Ascending aorta (tissue), 2 donors: ENCODE measurements at regions not wholly inside any gene's neighbourhood (a gene's known extent, or its start where the extent isn't known, plus 50 kb on each side); places are given as distances from the start of the nearest gene placed in this dataset.

Experiments used
- DNase-seq, 2 donors: peaks; one replicate each; pipeline ENCODE4 v3.0.0-alpha.2; 2019; ENCODE audit warnings: low spot score in 2 of 2
- H3K27ac ChIP-seq, 2 donors: fragments of 200-600 bp; sonication (generic); one replicate each; pipeline ENCODE4 v1.5.1; 2016 to 2017; ENCODE audit warnings: mild to moderate bottlenecking in 1 of 2
- H3K27me3 ChIP-seq: fragments of 200-600 bp; sonication (generic); one replicate; pipeline ENCODE4 v1.5.1; 2017
- H3K36me3 ChIP-seq, 2 donors: fragments of 200-600 bp; sonication (generic); one replicate each; pipeline ENCODE4 v1.5.1; 2016
- H3K4me1 ChIP-seq, 2 donors: fragments of 200-600 bp; sonication (generic); one replicate each; pipeline ENCODE4 v1.5.1; 2016 to 2017; ENCODE audit warnings: mild to moderate bottlenecking in 1 of 2
- H3K4me3 ChIP-seq, 2 donors: fragments of 200-600 bp; sonication (generic); one replicate each; pipeline ENCODE4 v1.5.1; 2016 to 2017; ENCODE audit warnings: mild to moderate bottlenecking in 1 of 2
- H3K9me3 ChIP-seq, 2 donors: fragments of 200-600 bp; sonication (generic); one replicate each; pipeline ENCODE4 v1.5.1; 2016
- intact Hi-C: fragments of 100-400 bp; cut with DNase I; formaldehyde crosslinking; loops from one replicate; pipeline ENCODE4 v1.15.1; 2023
- TF ChIP-seq, protein P1 (sequence below), 3 experiments: fragments of 200-600 bp in 2 of 3; fragments of 450-650 bp in 1 of 3; sonication (generic) in 2 of 3; IDR thresholded peaks; one replicate each; pipeline ENCODE4 v1.5.1; 2016 to 2019; ENCODE audit warnings: antibody characterized with exemption in 3 of 3, mild to moderate bottlenecking in 1 of 3, moderate library complexity in 1 of 3

DNA sequence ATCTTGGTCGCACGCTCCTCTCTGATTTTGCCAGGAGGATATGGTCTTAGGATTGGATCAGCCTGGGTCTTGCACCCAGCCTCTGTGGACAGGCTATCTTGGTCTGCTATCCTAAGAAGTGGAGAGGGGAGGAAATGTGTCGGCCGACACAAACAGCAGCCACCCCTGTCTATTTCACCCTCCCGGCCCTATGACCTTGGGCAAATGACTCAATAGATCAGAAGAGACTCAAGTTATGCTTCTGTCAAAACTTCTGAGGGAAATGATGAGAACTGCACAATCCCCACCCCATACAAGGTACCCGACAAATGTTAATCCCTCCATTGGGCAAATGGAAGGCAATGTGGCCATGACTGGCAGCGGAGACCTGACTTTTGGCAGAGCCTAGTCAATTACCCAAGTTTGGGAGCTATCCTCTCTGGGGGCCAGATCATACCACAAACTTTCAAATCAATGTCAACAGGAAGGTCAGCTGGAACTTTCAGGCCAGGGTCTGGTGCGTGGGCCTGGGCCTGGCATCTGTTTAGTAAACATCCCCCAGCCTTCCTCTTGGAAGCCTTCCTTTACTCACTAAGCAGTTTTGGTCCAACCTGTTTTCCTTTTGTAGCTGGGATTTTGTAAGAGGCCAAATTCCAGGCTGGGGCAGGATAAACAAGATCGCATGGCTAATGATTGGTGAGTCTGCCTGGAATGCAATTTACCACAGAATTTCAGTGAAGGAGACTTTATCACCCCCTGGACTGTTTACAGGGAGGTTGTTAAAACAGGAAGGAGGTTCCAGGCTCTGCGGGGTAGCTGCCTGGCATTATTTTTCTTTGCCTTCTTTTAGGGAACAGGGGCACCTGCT lies 64.2 kb upstream of the CPEB4 start:
- H3K27me3 ChIP-seq: no peaks in the 10 kb centered on the region
- H3K27ac ChIP-seq: peak overlapping the region; percentile 61 to 70
- no peak overlapping the region for H3K4me3 ChIP-seq
- peaks cover 3 to 14% of the 10 kb centered on the region in 2 donors for H3K4me1 ChIP-seq
- no peaks in the 10 kb centered on the region for H3K36me3 ChIP-seq
- intact Hi-C loops: loop anchor here (5.0 kb wide), 1 partner anchor 63 kb away; the partner anchor contains the start of gene CPEB4
- TF ChIP-seq, protein P1, sequence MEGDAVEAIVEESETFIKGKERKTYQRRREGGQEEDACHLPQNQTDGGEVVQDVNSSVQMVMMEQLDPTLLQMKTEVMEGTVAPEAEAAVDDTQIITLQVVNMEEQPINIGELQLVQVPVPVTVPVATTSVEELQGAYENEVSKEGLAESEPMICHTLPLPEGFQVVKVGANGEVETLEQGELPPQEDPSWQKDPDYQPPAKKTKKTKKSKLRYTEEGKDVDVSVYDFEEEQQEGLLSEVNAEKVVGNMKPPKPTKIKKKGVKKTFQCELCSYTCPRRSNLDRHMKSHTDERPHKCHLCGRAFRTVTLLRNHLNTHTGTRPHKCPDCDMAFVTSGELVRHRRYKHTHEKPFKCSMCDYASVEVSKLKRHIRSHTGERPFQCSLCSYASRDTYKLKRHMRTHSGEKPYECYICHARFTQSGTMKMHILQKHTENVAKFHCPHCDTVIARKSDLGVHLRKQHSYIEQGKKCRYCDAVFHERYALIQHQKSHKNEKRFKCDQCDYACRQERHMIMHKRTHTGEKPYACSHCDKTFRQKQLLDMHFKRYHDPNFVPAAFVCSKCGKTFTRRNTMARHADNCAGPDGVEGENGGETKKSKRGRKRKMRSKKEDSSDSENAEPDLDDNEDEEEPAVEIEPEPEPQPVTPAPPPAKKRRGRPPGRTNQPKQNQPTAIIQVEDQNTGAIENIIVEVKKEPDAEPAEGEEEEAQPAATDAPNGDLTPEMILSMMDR (IDR thresholded peaks at IDR 0.05): no peak
- no peaks in the 10 kb centered on the region for H3K9me3 ChIP-seq
- no peak for DNase-seq

DNA sequence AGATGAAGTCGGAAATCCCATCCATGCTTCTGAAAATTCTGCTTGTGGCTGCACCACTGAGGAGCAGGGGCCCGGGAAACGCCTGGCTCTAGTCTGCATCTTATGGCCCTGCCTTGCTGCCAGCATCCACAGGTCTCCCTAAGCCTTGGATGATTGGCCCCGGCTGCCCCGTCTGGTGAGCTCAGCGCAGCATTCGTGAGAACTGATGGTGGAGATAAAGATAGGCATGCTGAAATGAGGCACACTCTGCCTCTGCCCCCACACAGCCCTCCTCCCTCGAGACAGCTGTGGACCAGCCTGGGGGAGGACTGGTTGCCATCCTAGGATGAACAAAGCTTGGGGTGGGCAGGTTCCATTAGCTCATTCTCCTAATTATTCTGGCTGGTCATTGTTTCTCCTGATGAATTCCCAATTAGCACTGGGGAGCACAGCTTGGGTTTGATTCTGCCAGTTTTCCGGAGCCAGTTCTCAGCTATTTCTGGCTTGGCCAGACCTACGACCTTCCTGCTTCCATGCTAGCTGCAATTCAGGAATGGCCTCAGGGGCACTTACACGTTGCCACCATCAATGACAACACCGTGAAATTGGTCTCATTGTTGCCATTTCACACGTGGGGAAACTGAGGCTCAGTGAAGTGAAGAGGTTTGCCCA lies 62.8 kb upstream of the CPEB4 start:
- H3K4me3 ChIP-seq: no peak overlapping the region
- peaks cover 3 to 14% of the 10 kb centered on the region in 2 donors for H3K4me1 ChIP-seq
- no peaks in the 10 kb centered on the region for H3K36me3 ChIP-seq
- intact Hi-C loops: no loop called here
- peak in 1 of 2 donors; percentile 39 for DNase-seq
- H3K27me3 ChIP-seq: no peaks in the 10 kb centered on the region
- H3K9me3 ChIP-seq: no peaks in the 10 kb centered on the region
- TF ChIP-seq, protein P1 (IDR thresholded peaks at IDR 0.05): no peak
- H3K27ac ChIP-seq: peak overlapping the region; percentile 61 to 70

DNA sequence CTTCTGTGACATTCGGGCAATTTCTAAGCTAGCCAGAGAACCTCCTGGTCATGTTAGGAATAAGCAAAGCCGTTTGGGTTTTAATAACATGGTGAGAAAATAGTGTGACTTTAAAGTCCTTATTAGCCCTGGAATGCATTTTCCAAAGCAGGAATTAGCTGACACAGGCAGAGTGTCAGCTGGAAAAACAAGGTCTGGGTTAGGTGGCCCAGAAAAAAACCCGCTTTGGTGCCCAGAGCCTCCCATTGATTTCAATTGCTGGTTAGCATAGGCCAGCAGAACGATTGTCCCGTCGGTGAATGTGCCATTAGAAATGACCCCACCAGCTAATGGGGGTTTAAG lies 62.1 kb upstream of the CPEB4 start:
- peaks cover 3 to 14% of the 10 kb centered on the region in 2 donors for H3K4me1 ChIP-seq
- no peak for DNase-seq
- H3K36me3 ChIP-seq: no peaks in the 10 kb centered on the region
- no peak overlapping the region for H3K4me3 ChIP-seq
- H3K9me3 ChIP-seq: no peaks in the 10 kb centered on the region
- no peaks in the 10 kb centered on the region for H3K27me3 ChIP-seq
- intact Hi-C loops: no loop called here
- TF ChIP-seq, protein P1 (IDR thresholded peaks at IDR 0.05): no peak
- peak overlapping the region in 1 of 2 donors; percentile 61 for H3K27ac ChIP-seq

DNA sequence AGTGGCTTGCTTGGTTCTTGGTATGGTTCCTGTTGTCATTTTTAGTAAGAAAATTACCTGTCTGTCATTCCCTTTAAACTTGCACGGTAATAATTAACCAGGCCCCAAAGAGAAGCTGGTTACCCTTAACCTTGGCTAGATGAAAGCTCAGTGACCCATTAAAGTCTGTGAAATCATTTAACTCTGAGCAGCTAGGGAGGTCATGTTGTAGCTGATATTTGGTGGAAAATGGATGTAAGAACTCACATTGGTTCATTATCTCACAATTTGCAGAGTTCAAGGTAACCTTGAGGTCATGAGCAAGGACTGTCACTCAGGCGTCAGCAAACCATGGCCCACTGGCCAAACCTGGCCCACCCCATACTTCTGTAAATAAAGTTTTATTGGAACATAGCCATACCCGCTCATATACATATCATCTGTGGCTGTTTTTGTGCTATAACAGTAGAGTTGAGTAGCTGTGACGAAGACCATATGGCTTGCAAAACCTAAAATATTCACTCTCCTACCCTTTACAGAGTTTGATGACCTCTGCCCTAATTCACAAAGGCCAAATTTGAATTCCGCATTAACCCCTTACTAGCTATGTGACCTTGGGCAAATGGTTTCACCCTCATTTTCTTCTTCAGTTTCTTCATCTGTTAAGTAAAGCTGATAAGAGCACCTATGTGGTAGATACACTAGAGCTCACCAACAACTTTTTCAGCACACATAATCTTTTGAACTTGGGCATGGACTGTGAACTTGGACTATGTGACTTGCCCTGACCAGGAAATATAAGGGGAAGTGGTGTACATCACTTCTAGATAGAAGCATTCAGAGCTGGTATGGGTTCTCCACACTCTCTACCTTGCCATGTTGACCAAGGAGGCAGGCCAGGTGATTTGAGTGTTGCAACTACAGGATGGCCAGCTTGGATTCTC lies 61.5 kb upstream of the CPEB4 start:
- TF ChIP-seq, protein P1 (IDR thresholded peaks at IDR 0.05): no peak
- no peak for DNase-seq
- no peak overlapping the region for H3K4me3 ChIP-seq
- peaks cover 3 to 14% of the 10 kb centered on the region in 2 donors for H3K4me1 ChIP-seq
- H3K36me3 ChIP-seq: no peaks in the 10 kb centered on the region
- H3K27me3 ChIP-seq: no peaks in the 10 kb centered on the region
- no peaks in the 10 kb centered on the region for H3K9me3 ChIP-seq
- intact Hi-C loops: no loop called here
- H3K27ac ChIP-seq: peak overlapping the region in 1 of 2 donors; percentile 61

DNA sequence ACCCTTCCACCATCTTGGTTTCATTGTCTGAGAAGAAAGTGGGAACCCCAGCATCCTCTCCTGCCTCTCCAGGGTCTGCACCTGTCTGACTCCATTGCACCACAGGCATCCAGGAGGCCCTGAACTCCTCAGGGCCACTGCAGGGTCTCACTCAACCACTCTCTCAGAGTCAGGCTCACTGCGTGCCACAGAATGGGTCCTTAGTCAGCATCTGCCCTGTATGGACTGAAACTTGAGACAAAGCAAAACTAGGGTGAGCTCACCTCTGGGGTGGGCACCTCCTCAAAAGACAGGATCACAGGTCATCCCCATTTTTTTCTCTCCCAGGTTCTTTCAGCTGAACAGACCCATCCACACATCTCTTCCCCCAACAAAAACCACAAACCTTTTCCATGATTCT lies 59.2 kb upstream of the CPEB4 start:
- Histone ChIP-seq H3K36me3 (no peaks in the 10 kb centered on the region), H3K9me3 (no peaks in the 10 kb centered on the region), H3K27ac (no peak overlapping the region), H3K4me3 (no peak overlapping the region), H3K4me1 (peaks cover 2 to 14% of the 10 kb centered on the region in 2 donors), H3K27me3 (no peaks in the 10 kb centered on the region)
- intact Hi-C loops: no loop called here
- TF ChIP-seq, protein P1 (IDR thresholded peaks at IDR 0.05): no peak
- DNase-seq: no peak
